DMS53 treated with DMSO at 0.1 percent for 48 hours (cell line): ENCODE measurements at regions not wholly inside any gene's neighbourhood (a gene's known extent, or its start where the extent isn't known, plus 50 kb on each side); places are given as distances from the start of the nearest gene placed in this dataset.
"Not testable (repeated sequence)": the region's sequence is repeated elsewhere in the genome, so short reads cannot be mapped to it uniquely, and the experiment has no call there.

Source experiments
- DNase-seq: peaks from one replicate; lab custom pipeline; 2025; ENCODE audit not compliant: unreplicated experiment; lab: John Stamatoyannopoulos, UW

DNA sequence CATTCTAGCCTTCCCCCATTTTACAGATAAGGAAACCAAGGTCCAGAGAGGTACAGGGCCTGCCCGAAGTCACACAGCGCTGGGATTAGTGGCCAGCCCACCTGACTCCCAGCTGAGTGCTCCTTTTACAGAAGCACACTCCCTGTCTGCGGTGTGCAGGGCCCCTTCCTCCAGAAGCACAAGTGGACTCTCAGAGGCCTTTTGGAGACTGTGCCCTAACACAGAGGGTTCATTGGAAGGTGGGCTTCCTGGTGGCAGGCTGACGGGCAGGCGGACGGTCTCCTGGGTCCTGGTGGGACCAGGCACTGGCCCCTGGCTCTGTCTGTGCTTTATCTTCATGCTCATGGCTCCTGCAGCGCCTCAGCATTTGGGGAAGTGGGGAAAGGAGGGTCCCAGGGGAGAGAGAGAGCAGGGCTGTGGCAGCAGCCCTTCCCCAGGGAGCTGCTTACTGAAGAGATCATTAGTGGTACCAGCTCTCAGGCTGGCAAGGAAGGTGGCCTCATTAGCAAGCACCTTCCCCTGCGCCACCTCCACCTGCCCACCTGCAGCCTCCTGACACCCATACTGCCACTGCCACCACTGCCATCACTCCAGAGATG is 83.1 kb upstream of the GOLGA6L4 start:
- DNase-seq, result not testable (repeated sequence)

DNA sequence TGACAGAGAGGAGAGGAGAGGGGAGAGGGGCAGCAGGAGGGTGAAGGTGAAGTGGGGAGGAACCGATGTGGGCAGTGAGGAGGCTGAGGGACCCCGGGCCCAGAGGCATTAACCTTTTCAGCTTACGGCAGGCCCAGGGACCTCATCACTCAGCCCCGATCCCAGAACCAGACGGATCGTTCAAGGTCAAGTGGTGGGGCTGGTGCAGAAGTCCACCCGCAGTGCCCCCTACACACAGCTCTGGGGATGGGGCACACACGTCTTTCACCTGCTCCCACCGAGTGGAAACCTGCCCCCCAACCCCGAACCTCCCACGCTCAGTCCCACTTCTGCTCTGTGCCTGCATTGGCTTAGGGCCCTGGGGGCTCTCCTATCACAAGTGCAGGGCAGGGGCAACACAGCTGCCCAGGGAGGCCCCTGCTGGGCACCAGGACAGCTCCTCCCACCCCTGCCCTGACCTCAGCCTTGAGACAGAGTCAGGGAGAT is 81.9 kb upstream of the GOLGA6L4 start:
- DNase-seq, result not testable (repeated sequence)

- DNase-seq, result not testable (repeated sequence)
These were observed 81.3 kb upstream of the GOLGA6L4 start for GRCh38 chr15:84154314-84154713.

DNA sequence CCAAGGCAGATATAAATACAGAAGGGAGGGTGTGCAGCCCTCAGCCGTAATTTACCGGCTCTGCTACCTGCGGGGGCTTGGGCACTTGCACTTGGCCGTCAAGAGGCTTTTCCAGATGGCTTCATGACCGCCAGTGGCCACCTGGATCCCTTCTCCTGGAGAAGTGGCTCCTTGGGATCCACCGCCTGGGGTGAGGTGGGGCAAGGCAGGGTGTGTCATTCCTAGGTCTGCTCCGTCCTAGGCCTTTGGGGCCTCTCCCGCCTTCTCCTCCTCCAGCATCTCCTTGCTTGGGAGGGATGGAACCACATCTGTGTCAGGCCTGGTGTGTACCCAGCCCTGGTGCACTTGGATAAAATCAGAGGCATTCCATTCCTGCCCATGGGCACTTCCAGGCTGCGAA is 80.8 kb upstream of the GOLGA6L4 start:
- DNase-seq, result not testable (repeated sequence)

- DNase-seq, result not testable (repeated sequence)
These were observed 79.6 kb upstream of the GOLGA6L4 start for GRCh38 chr15:84155792-84156587.

- not testable (repeated sequence) for DNase-seq
These were observed 79.1 kb upstream of the GOLGA6L4 start for GRCh38 chr15:84156588-84156840.

GRCh38 chr15:84157056-84157632 is 78.4 kb upstream of the GOLGA6L4 start:
- not testable (repeated sequence) for DNase-seq

- not testable (repeated sequence) for DNase-seq
These were observed 77.7 kb upstream of the GOLGA6L4 start for GRCh38 chr15:84157857-84158256.

DNA sequence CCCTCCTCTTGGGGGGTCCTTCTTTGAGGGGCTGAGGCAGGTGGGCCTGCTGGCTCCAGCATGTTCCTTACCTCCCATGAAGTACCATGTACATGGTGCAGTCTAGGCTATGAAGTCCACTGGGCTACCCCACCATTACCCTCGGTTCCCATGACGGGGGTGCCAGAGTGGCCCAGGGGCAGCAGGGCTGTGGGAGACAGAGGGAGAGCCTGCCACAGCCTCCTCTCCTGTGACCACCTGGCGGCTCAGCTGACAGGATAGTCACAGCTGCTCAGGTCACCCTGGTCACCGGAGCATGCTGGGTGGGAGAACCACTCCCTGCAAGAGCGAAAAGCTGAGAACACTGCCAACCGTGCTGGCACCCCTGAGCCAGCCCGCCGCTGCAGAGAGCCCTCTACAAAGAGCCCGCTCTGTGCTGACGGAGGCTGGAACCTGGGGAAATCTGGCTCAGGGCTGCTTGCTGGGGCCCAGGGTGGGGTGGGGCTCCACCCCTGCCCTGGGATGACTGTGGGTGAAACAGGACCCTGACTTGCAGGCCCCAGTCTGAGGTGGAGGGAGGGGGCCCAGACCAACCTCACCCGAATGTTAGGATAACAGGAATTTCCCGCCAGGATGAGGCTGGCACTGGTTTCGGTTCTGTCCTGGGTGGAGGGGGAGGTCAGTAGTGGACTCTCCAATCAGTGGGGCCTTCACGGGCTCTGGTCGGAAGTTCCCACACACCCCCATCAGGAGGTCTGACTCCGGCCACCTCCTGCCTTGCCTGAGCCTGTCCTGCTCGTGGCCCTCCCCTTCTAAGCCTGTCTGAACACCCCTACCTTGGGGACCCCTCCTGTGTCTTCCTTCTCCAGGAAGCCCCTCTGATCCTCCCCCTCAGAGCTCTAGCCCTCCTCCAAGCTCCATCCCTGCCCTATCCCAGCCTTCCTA is 76.0 kb upstream of the GOLGA6L4 start:
- DNase-seq, result not testable (repeated sequence)

GRCh38 chr15:84164423-84165292 is 70.9 kb upstream of the GOLGA6L4 start:
- DNase-seq, result not testable (repeated sequence)

GRCh38 chr15:84170029-84170428 is 65.5 kb upstream of the GOLGA6L4 start:
- not testable (repeated sequence) for DNase-seq

DNA sequence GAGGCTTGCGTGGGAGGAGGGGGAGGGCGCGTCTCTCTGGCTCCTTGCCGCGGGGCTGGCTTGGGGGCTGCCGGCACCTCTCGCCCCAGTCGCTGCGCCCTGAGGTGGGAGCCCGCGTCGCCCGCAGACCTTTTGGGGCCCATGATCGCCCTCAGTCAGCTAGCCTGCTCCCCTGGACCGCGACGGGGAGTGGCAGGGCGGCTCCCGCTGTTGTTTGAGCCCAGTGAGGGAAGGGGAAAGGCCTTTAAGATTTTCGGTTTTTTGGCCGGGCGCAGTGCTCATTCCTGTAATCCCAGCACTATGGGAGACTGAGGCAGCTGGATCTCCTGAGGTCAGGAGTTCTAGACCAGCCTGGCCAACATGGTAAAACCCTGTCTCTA is 62.4 kb upstream of the GOLGA6L4 start:
- DNase-seq, result not testable (repeated sequence)
